SK-N-SH (cell line): ENCODE measurements at regions not wholly inside any gene's neighbourhood (a gene's known extent, or its start where the extent isn't known, plus 50 kb on each side); places are given as distances from the start of the nearest gene placed in this dataset.
"Not testable (repeated sequence)": the region's sequence is repeated elsewhere in the genome, so short reads cannot be mapped to it uniquely, and the experiment has no call there.

Experiments used
- CTCF ChIA-PET: fragments of 300-600, 350-600 bp; formaldehyde crosslinking; extraction: SDS; loops from one replicate; lab custom pipeline; 2021; lab: Yijun Ruan, JAX
- POLR2A ChIA-PET: fragments of 350-600 bp; sonication (Branson Sonifier 250); formaldehyde crosslinking; extraction: SDS; loops from one replicate; lab custom pipeline; 2020; ENCODE audit warnings: antibody characterized with exemption, inconsistent platforms; lab: Yijun Ruan, JAX
- DNase-seq: peaks from one replicate; pipeline ENCODE4 v3.0.0; 2012
- H2AFZ ChIP-seq: fragments of 200-600 bp; sonication (generic); 2 replicates; pipeline ENCODE4 v1.8.1; 2016; ENCODE audit warnings: antibody characterized with exemption, mild to moderate bottlenecking, low read depth
- H3F3A ChIP-seq: fragments of 200-600 bp; sonication (generic); replicated peaks from 2 replicates; pipeline ENCODE3; 2016; ENCODE audit warnings: antibody characterized with exemption, mild to moderate bottlenecking; ENCODE audit not compliant: insufficient read depth
- H3K27ac ChIP-seq, 2 experiments: fragments of 200-500 bp in 1 of 2; fragments of 200-600 bp in 1 of 2; sonication (Bioruptor generic) in 1 of 2; sonication (generic), shearing (Covaris generic) in 1 of 2; 2 replicates each; pipeline versions ENCODE4 v1.5.1 to v1.6.1; 2014 to 2016; ENCODE audit warnings: low read depth in 2 of 2, inconsistent platforms in 1 of 2, low read length in 1 of 2, mild to moderate bottlenecking in 1 of 2, mixed read lengths in 1 of 2
- H3K27me3 ChIP-seq: fragments of 200-600 bp; sonication (generic), shearing (Covaris generic); 2 replicates; pipeline ENCODE4 v1.6.1; 2016; ENCODE audit warnings: mixed run types; ENCODE audit not compliant: insufficient read depth
- H3K36me3 ChIP-seq, 2 experiments: fragments of 200-500 bp in 1 of 2; fragments of 200-600 bp in 1 of 2; sonication (Bioruptor generic) in 1 of 2; sonication (generic) in 1 of 2; replicated peaks in 1 of 2; 2 replicates each; pipeline versions ENCODE3 to v1.5.1; 2014 to 2016; ENCODE audit warnings: low read length in 1 of 2, mild to moderate bottlenecking in 1 of 2; ENCODE audit not compliant: insufficient read depth in 2 of 2, control insufficient read depth in 1 of 2
- H3K4me1 ChIP-seq, 2 experiments: fragments of 200-500 bp in 1 of 2; fragments of 200-600 bp in 1 of 2; sonication (Bioruptor generic) in 1 of 2; sonication (generic), shearing (Covaris generic) in 1 of 2; 2 replicates each; pipeline versions ENCODE4 v1.5.1 to v1.6.1; 2014 to 2016; ENCODE audit warnings: low read depth in 1 of 2, low read length in 1 of 2, mixed run types in 1 of 2; ENCODE audit not compliant: insufficient read depth in 2 of 2, control insufficient read depth in 1 of 2
- H3K4me2 ChIP-seq: fragments of 200-600 bp; sonication (generic), shearing (Covaris generic); 2 replicates; pipeline ENCODE4 v1.6.1; 2017; ENCODE audit warnings: mixed run types
- H3K4me3 ChIP-seq, 2 experiments: fragments of 200-500 bp in 1 of 2; fragments of 200-600 bp in 1 of 2; sonication (Bioruptor generic) in 1 of 2; sonication (generic), shearing (Covaris generic) in 1 of 2; 2 replicates each; pipeline versions ENCODE4 v1.5.1 to v1.8.1; 2014 to 2016; ENCODE audit warnings: low read depth in 2 of 2, inconsistent platforms in 1 of 2, low read length in 1 of 2, mild to moderate bottlenecking in 1 of 2, mixed read lengths in 1 of 2, moderate library complexity in 1 of 2
- H3K79me2 ChIP-seq: fragments of 200-600 bp; sonication (generic); 2 replicates; pipeline ENCODE4 v1.8.1; 2017; ENCODE audit warnings: mild to moderate bottlenecking; ENCODE audit not compliant: insufficient read depth
- H3K9ac ChIP-seq: fragments of 200-600 bp; sonication (generic); 2 replicates; pipeline ENCODE4 v1.6.1; 2017; ENCODE audit warnings: mixed run types
- H3K9me2 ChIP-seq: fragments of 200-600 bp; sonication (generic); 2 replicates; pipeline ENCODE4 v1.6.1; 2017; ENCODE audit warnings: mixed run types
- H3K9me3 ChIP-seq: fragments of 200-600 bp; sonication (generic); 2 replicates; pipeline ENCODE4 v1.6.1; 2017; ENCODE audit warnings: mixed run types, mild to moderate bottlenecking, moderate library complexity
- H4K20me1 ChIP-seq: fragments of 200-600 bp; sonication (generic); 2 replicates; pipeline ENCODE4 v1.6.1; 2017; ENCODE audit warnings: mild to moderate bottlenecking, mixed run types; ENCODE audit not compliant: insufficient read depth
- CHD2 ChIP-seq: fragments of 150-350 bp; IDR thresholded peaks from 2 replicates; pipeline ENCODE4 v1.6.1; 2018; ENCODE audit warnings: low read length; ENCODE audit not compliant: partially characterized antibody
- EP300 ChIP-seq, 2 experiments: IDR thresholded peaks; 2 replicates each; pipeline versions ENCODE4 v1.4.0 to v1.6.1; 2012; ENCODE audit warnings: borderline replicate concordance in 1 of 2, low read depth in 1 of 2, low read length in 1 of 2
- FOXM1 ChIP-seq: IDR thresholded peaks from 2 replicates; pipeline ENCODE4 v1.4.0; 2012; ENCODE audit warnings: low read depth, mild to moderate bottlenecking
- GATA2 ChIP-seq: sonication (generic); formaldehyde crosslinking; IDR thresholded peaks from 2 replicates; pipeline ENCODE4 v1.5.0; 2020; ENCODE audit warnings: mild to moderate bottlenecking, missing genetic modification reagents
- MAX ChIP-seq: IDR thresholded peaks from 2 replicates; pipeline ENCODE4 v1.4.0; 2012; ENCODE audit warnings: low read depth
- MXI1 ChIP-seq: IDR thresholded peaks from 2 replicates; pipeline ENCODE4 v1.6.1; 2012; ENCODE audit warnings: mild to moderate bottlenecking, low read depth, low read length, improper control_type of control experiment
- PBX3 ChIP-seq: IDR thresholded peaks from 2 replicates; pipeline ENCODE4; 2012
- RCOR1 ChIP-seq: fragments of 150-350 bp; IDR thresholded peaks from 2 replicates; pipeline ENCODE4 v1.6.1; 2017; ENCODE audit warnings: antibody characterized with exemption, low read length
- REST ChIP-seq: IDR thresholded peaks from 2 replicates; pipeline ENCODE4 v1.6.1; 2012; ENCODE audit warnings: mild to moderate bottlenecking, low read depth, low read length, moderate library complexity
- RXRA ChIP-seq: IDR thresholded peaks from 2 replicates; pipeline ENCODE4 v1.4.0; 2012; ENCODE audit warnings: low read depth, mild to moderate bottlenecking, borderline replicate concordance
- SIN3A ChIP-seq: IDR thresholded peaks from 2 replicates; pipeline ENCODE4 v1.6.1; 2012; ENCODE audit warnings: low read depth, mild to moderate bottlenecking, low read length, moderate library complexity, borderline replicate concordance
- SMC3 ChIP-seq: IDR thresholded peaks from 2 replicates; pipeline ENCODE4 v1.6.1; 2012; ENCODE audit warnings: low read depth, low read length, improper control_type of control experiment
- USF2 ChIP-seq: fragments of 150-350 bp; IDR thresholded peaks from 2 replicates; pipeline ENCODE4 v1.6.1; 2017; ENCODE audit warnings: antibody characterized with exemption, low read length, low read depth, borderline replicate concordance
- ZBTB33 ChIP-seq: IDR thresholded peaks from 2 replicates; pipeline ENCODE4 v1.4.0; 2012; ENCODE audit warnings: low read depth, borderline replicate concordance
- WGBS: methylation state at CpG from one replicate; pipeline ENCODE4 v1.1.6; 2017; ENCODE audit warnings: low lambda C conversion rate; 5-methylcytosine and 5-hydroxymethylcytosine counted together

- Histone ChIP-seq H3K4me1 (no peaks in the 10 kb centered on the region), H3K9me3 (no peaks in the 10 kb centered on the region), H3K79me2 (no peaks in the 10 kb centered on the region), H3K27ac (no peak overlapping the region), H2AFZ (no peak overlapping the region), H3K9me2 (no peaks in the 10 kb centered on the region), H3K4me3 (no peak overlapping the region), H3K27me3 (no peaks in the 10 kb centered on the region), H3K36me3 (no peaks in the 10 kb centered on the region), H3K4me2 (no peak overlapping the region)
- DNase-seq: no peak
- CTCF ChIA-PET: no interaction called here
- POLR2A ChIA-PET: no interaction called here
- TF ChIP-seq FOXM1: no peak
- no peak for TF ChIP-seq GATA2 (CRISPR knock-in tag)
- no peak for TF ChIP-seq RXRA
- TF ChIP-seq, all 33 proteins: peak for 0
- Histone ChIP-seq H4K20me1 (no peaks in the 10 kb centered on the region), H3K9ac (no peak overlapping the region), H3F3A (no peaks in the 10 kb centered on the region)
- 61% methylated on average over 1 of the region's 1 CpG for WGBS
Observed at GRCh38 chr4:127268367-127268766, 364.4 kb upstream of the INTU start.

- H3K36me3 ChIP-seq, H4K20me1 ChIP-seq, H3K27me3 ChIP-seq, H3K9me2 ChIP-seq, H3F3A ChIP-seq, H2AFZ ChIP-seq, H3K4me1 ChIP-seq, H3K27ac ChIP-seq, H3K4me3 ChIP-seq, POLR2A ChIA-PET, H3K79me2 ChIP-seq, H3K9ac ChIP-seq, DNase-seq, H3K4me2 ChIP-seq, H3K9me3 ChIP-seq, CTCF ChIA-PET: not testable (repeated sequence)
- WGBS: 21% methylated on average over 2 of the region's 3 CpGs
Observed at GRCh38 chr4:127277023-127277422, 355.7 kb upstream of the INTU start.

- H4K20me1 ChIP-seq: no peaks in the 10 kb centered on the region
- CTCF ChIA-PET: no interaction called here
- TF ChIP-seq REST (no peak), USF2 (no peak), MAX (no peak), SMC3 (no peak), EP300 (IDR thresholded peaks at IDR 0.05; ENCODE audit: borderline replicate concordance in 1 of 2, low read depth in 1 of 2, low read length in 1 of 2) (no peak), RCOR1 (no peak), SIN3A (no peak), CHD2 (no peak), FOXM1 (no peak), ZBTB33 (no peak), GATA2 (CRISPR knock-in tag) (no peak), PBX3 (no peak), MXI1 (no peak)
Observed at GRCh38 chr4:127284236-127284635, 348.5 kb upstream of the INTU start.

More at GRCh38 chr4:127284236-127284635, 348.5 kb upstream of the INTU start:
- Histone ChIP-seq H3K9me3 (no peaks in the 10 kb centered on the region), H3K27me3 (no peaks in the 10 kb centered on the region), H3K4me1 (no peaks in the 10 kb centered on the region), H3K79me2 (no peaks in the 10 kb centered on the region), H3K9ac (no peak overlapping the region), H2AFZ (no peak overlapping the region), H3K4me2 (no peak overlapping the region), H3K9me2 (no peaks in the 10 kb centered on the region), H3F3A (no peaks in the 10 kb centered on the region), H3K36me3 (no peaks in the 10 kb centered on the region), H3K4me3 (no peak overlapping the region), H3K27ac (no peak overlapping the region)
- POLR2A ChIA-PET: no interaction called here
- DNase-seq: no peak
